CD4-positive, alpha-beta T cell (primary cell): ENCODE measurements at regions not wholly inside any gene's neighbourhood (a gene's known extent, or its start where the extent isn't known, plus 50 kb on each side); places are given as distances from the start of the nearest gene placed in this dataset.

Experiments
- ATAC-seq: fragments of 200-7000 bp; cut with Tn5 transposase; one replicate; pipeline ENCODE4 v1.10.0; 2022; ENCODE audit warnings: mild to moderate bottlenecking; ENCODE audit not compliant: poor library complexity
- CTCF ChIA-PET: fragments of 350-600 bp; sonication (Branson Sonifier 250); formaldehyde crosslinking; loops from one replicate; lab custom pipeline; 2021; ENCODE audit warnings: antibody characterized with exemption, inconsistent platforms; lab: Charles Lee
- POLR2A ChIA-PET: fragments of 350-600 bp; sonication (Branson Sonifier 250); formaldehyde crosslinking; loops from one replicate; lab custom pipeline; 2021; ENCODE audit warnings: antibody characterized with exemption, inconsistent platforms; lab: Charles Lee
- DNase-seq, 14 experiments: peaks; one replicate each; pipeline ENCODE4 v3.0.0-alpha.2; 2013 to 2020; ENCODE audit warnings: mixed read lengths in 2 of 14
- H3K27ac ChIP-seq, 2 donors: one replicate each; pipeline versions ENCODE4 v1.5.1 to v1.7.0; 2013; ENCODE audit warnings: low read length in 2 of 2, low read depth in 1 of 2, mild to moderate bottlenecking in 1 of 2
- H3K27me3 ChIP-seq, 2 experiments: 1 replicate in 1 of 2; 2 replicates in 1 of 2; pipeline versions ENCODE4 v1.6.1 to v1.7.0; 2013; ENCODE audit warnings: low read length in 2 of 2, control low read depth in 1 of 2, mild to moderate bottlenecking in 1 of 2, moderate library complexity in 1 of 2; ENCODE audit not compliant: insufficient read depth in 2 of 2, control insufficient read depth in 1 of 2
- H3K36me3 ChIP-seq: one replicate; pipeline ENCODE4 v1.6.1; 2013; ENCODE audit warnings: low read length, control low read depth; ENCODE audit not compliant: insufficient read depth
- H3K4me1 ChIP-seq: one replicate; pipeline ENCODE4 v1.6.1; 2013; ENCODE audit warnings: low read length, control low read depth; ENCODE audit not compliant: insufficient read depth
- H3K4me3 ChIP-seq: one replicate; pipeline ENCODE4 v1.5.1; 2013; ENCODE audit warnings: mild to moderate bottlenecking, low read length, moderate library complexity
- H3K9me3 ChIP-seq, 2 experiments: 1 replicate in 1 of 2; 2 replicates in 1 of 2; pipeline versions ENCODE4 v1.6.1 to v1.7.0; 2013; ENCODE audit warnings: low read length in 2 of 2, mild to moderate bottlenecking in 2 of 2, control low read depth in 1 of 2, moderate library complexity in 1 of 2; ENCODE audit not compliant: control insufficient read depth in 1 of 2, insufficient read depth in 1 of 2
- H3K27ac Mint-ChIP-seq: one replicate; pipeline ENCODE4 v1.8.0; 2020; ENCODE audit warnings: mixed read lengths
- H3K27me3 Mint-ChIP-seq: one replicate; pipeline ENCODE4 v1.8.0; 2021; ENCODE audit warnings: mixed read lengths
- H3K36me3 Mint-ChIP-seq: one replicate; pipeline ENCODE4 v1.8.0; 2021; ENCODE audit warnings: low read depth, mixed read lengths
- H3K4me1 Mint-ChIP-seq: one replicate; pipeline ENCODE4 v1.8.0; 2021; ENCODE audit warnings: low read depth, mixed read lengths
- H3K4me3 Mint-ChIP-seq: one replicate; pipeline ENCODE4 v1.8.0; 2020; ENCODE audit warnings: mild to moderate bottlenecking, mixed read lengths
- H3K9me3 Mint-ChIP-seq: one replicate; pipeline ENCODE4 v1.8.0; 2020; ENCODE audit warnings: mixed read lengths
- intact Hi-C, 2 experiments: fragments of 100-400 bp; cut with DNase I in 1 of 2; cut with micrococcal nuclease in 1 of 2; formaldehyde crosslinking; loops; one replicate each; pipeline versions ENCODE4 v1.15.1 to v1.9.0; 2023 to 2025; cut with DNase I, micrococcal nuclease
- TF ChIP-seq, protein P1 (sequence below): fragments of 200-600 bp; IDR thresholded peaks from one replicate; pipeline ENCODE4 v1.8.0; 2022; ENCODE audit warnings: antibody characterized with exemption, mild to moderate bottlenecking

DNA sequence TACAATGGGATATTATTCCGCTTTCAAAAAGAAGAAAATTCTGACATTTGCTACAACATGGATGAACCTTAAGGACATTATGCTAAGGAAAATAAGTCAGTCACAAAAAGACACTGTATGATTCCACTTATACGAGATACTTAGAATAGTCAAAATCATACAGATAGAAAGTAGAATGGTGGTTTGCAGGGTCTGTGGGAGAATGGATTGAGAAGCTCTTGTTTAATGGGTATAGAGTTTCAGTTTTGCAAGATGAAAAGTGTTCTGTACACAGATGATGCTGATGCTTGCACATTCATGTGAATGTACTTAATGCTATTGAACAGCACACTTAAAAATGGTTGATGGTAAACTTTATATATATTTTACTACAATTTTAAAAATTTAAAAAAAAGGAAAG is 2050.7 kb upstream of the WWC1 start:
- ATAC-seq = no peak
- Histone ChIP-seq H3K27ac (no peak overlapping the region), H3K4me1 (no peaks in the 10 kb centered on the region), H3K36me3 (no peaks in the 10 kb centered on the region), H3K9me3 (peaks cover 3 to 13% of the 10 kb centered on the region in 2 experiments), H3K4me3 (no peak overlapping the region), H3K27me3 (no peaks in the 10 kb centered on the region)
- Mint-ChIP-seq H3K27me3 (no peaks in the 10 kb centered on the region), H3K36me3 (no peaks in the 10 kb centered on the region), H3K27ac (no peak overlapping the region), H3K4me1 (no peaks in the 10 kb centered on the region), H3K4me3 (no peak overlapping the region), H3K9me3 (peaks cover 7% of the 10 kb centered on the region)
- POLR2A ChIA-PET = no interaction called here
- no peak for DNase-seq
- CTCF ChIA-PET = no interaction called here
- TF ChIP-seq, protein P1, sequence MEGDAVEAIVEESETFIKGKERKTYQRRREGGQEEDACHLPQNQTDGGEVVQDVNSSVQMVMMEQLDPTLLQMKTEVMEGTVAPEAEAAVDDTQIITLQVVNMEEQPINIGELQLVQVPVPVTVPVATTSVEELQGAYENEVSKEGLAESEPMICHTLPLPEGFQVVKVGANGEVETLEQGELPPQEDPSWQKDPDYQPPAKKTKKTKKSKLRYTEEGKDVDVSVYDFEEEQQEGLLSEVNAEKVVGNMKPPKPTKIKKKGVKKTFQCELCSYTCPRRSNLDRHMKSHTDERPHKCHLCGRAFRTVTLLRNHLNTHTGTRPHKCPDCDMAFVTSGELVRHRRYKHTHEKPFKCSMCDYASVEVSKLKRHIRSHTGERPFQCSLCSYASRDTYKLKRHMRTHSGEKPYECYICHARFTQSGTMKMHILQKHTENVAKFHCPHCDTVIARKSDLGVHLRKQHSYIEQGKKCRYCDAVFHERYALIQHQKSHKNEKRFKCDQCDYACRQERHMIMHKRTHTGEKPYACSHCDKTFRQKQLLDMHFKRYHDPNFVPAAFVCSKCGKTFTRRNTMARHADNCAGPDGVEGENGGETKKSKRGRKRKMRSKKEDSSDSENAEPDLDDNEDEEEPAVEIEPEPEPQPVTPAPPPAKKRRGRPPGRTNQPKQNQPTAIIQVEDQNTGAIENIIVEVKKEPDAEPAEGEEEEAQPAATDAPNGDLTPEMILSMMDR = no peak
- intact Hi-C loops = no loop called here

DNA sequence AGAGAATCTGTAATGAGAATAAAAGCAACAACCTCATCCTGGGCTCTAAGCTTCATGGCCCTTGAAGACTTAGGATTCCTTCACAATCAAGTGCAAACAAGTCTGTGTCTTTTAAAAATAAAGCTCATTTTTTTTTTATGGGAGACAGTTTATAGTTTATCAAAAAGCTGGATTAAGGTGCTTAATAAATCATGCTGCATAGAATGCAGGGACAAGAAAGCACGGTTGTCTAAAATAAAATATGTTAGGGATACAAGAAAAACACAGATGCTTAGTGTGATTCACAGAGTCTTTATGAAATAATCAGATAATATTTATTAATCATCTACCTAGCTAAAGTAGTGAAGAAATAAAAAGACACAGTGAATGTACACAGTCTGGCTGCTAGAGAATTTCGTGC is 2045.9 kb upstream of the WWC1 start:
- CTCF ChIA-PET = no interaction called here
- Histone ChIP-seq H3K36me3 (no peaks in the 10 kb centered on the region), H3K4me3 (no peak overlapping the region), H3K4me1 (no peaks in the 10 kb centered on the region), H3K27me3 (no peaks in the 10 kb centered on the region), H3K9me3 (peaks cover 3 to 6% of the 10 kb centered on the region in 2 experiments), H3K27ac (no peak overlapping the region)
- no peaks in the 10 kb centered on the region for H3K4me1 Mint-ChIP-seq
- TF ChIP-seq, protein P1 = no peak
- H3K9me3 Mint-ChIP-seq = peaks cover 7% of the 10 kb centered on the region
- no peak overlapping the region for H3K4me3 Mint-ChIP-seq
- no peaks in the 10 kb centered on the region for H3K36me3 Mint-ChIP-seq
- intact Hi-C loops = no loop called here
- ATAC-seq = no peak
- no peak overlapping the region for H3K27ac Mint-ChIP-seq
- POLR2A ChIA-PET = interaction anchor here (0.6 kb wide), 1 partner anchor 10 kb away, joined by 6 read pairs; no protein-coding TSS in a partner anchor
- no peak for DNase-seq
- no peaks in the 10 kb centered on the region for H3K27me3 Mint-ChIP-seq

DNA sequence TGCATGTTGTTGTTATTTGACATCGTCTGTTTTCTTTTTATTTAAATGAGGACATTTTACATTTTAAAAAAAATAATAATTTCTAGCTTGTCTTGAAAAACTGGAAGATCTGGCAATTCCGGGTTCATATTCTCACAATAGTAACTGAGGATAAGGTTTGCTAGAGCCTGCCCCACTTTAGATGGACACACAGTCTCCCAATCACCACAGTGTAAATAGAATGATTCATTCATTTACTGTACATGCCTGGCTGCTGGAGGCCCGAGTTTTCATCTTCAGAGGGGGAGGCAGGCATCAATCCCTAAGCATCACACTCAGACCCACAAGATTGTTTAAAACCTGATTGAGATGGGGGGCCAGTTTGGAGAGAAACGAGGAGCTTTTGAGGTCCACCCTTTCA is 2039.7 kb upstream of the WWC1 start:
- TF ChIP-seq, protein P1 = no peak
- no peaks in the 10 kb centered on the region for H3K4me1 Mint-ChIP-seq
- H3K27ac Mint-ChIP-seq = no peak overlapping the region
- CTCF ChIA-PET = no interaction called here
- no peak overlapping the region for H3K27ac ChIP-seq
- H3K36me3 Mint-ChIP-seq = no peaks in the 10 kb centered on the region
- H3K4me1 ChIP-seq = no peaks in the 10 kb centered on the region
- H3K9me3 ChIP-seq = peaks cover 3 to 10% of the 10 kb centered on the region in 2 experiments
- DNase-seq (no peak), ATAC-seq (no peak)
- POLR2A ChIA-PET = no interaction called here
- H3K4me3 Mint-ChIP-seq = no peak overlapping the region
- H3K36me3 ChIP-seq = no peaks in the 10 kb centered on the region
- intact Hi-C loops = no loop called here
- no peaks in the 10 kb centered on the region for H3K27me3 ChIP-seq
- H3K9me3 Mint-ChIP-seq = peaks cover 15% of the 10 kb centered on the region
- H3K27me3 Mint-ChIP-seq = no peaks in the 10 kb centered on the region
- H3K4me3 ChIP-seq = no peak overlapping the region
